Gastrocnemius medialis (tissue), 4 donors: ENCODE measurements at regions not wholly inside any gene's neighbourhood (a gene's known extent, or its start where the extent isn't known, plus 50 kb on each side); places are given as distances from the start of the nearest gene placed in this dataset.

ENCODE experiments used
- ATAC-seq, 2 donors: fragments of 150-250 bp; one replicate each; pipeline ENCODE4 v1.9.1; 2016
- DNase-seq, 2 donors: peaks; one replicate each; pipeline ENCODE4 v3.0.0-alpha.2; 2019
- H3K27ac ChIP-seq, 4 donors: fragments of 200-600 bp; sonication (generic); 1 replicate in 1 of 4; 2 replicates in 3 of 4; pipeline ENCODE4 v1.5.1; 2016 to 2018; ENCODE audit warnings: mild to moderate bottlenecking in 2 of 4, moderate library complexity in 1 of 4
- H3K27me3 ChIP-seq, 3 donors: fragments of 200-600 bp; sonication (generic) in 2 of 3; 1 replicate in 1 of 3; 2 replicates in 2 of 3; pipeline versions ENCODE4 v1.5.1 to v1.6.0; 2016 to 2019; ENCODE audit warnings: mild to moderate bottlenecking in 1 of 3, moderate library complexity in 1 of 3
- H3K36me3 ChIP-seq, 2 donors: fragments of 200-600 bp; sonication (generic) in 1 of 2; one replicate each; pipeline ENCODE4 v1.5.1; 2017 to 2018
- H3K4me1 ChIP-seq, 2 donors: fragments of 200-600 bp; sonication (generic) in 1 of 2; one replicate each; pipeline ENCODE4 v1.5.1; 2016 to 2017; ENCODE audit warnings: mild to moderate bottlenecking in 2 of 2
- H3K4me3 ChIP-seq, 4 donors: fragments of 200-600 bp; sonication (generic) in 3 of 4; 1 replicate in 1 of 4; 2 replicates in 3 of 4; pipeline ENCODE4 v1.5.1; 2016 to 2019; ENCODE audit warnings: mild to moderate bottlenecking in 2 of 4
- H3K9me3 ChIP-seq, 3 donors: fragments of 200-600 bp; sonication (generic) in 2 of 3; 1 replicate in 1 of 3; 2 replicates in 2 of 3; pipeline ENCODE4 v1.5.1; 2016 to 2019
- POLR2A ChIP-seq, 2 donors: fragments of 450-650 bp; IDR thresholded peaks; one replicate each; pipeline ENCODE4 v1.6.1; 2017; ENCODE audit warnings: antibody characterized with exemption in 2 of 2, mild to moderate bottlenecking in 2 of 2, moderate library complexity in 2 of 2
- in situ Hi-C, 4 donors: fragments of 200-750 bp; cut with MboI; loops; one replicate each; pipeline versions ENCODE4 v1.15.0 to v1.8.0; 2017; ENCODE audit warnings: low sequenced_read_pairs in 4 of 4
- intact Hi-C: fragments of 100-400 bp; cut with DNase I; formaldehyde crosslinking; loops from one replicate; pipeline ENCODE4 v1.15.1; 2023; ENCODE audit warnings: low total_unique reads
- TF ChIP-seq, protein P1 (sequence below), 5 experiments: fragments of 450-650 bp in 3 of 5; fragments of 200-600 bp in 2 of 5; sonication (generic) in 2 of 5; IDR thresholded peaks in 4 of 5; conservative IDR thresholded peaks in 1 of 5; 1 replicate in 4 of 5; 2 replicates in 1 of 5; pipeline ENCODE4 v1.5.1; 2016 to 2019; ENCODE audit warnings: antibody characterized with exemption in 5 of 5, mild to moderate bottlenecking in 3 of 5, moderate library complexity in 3 of 5

DNA sequence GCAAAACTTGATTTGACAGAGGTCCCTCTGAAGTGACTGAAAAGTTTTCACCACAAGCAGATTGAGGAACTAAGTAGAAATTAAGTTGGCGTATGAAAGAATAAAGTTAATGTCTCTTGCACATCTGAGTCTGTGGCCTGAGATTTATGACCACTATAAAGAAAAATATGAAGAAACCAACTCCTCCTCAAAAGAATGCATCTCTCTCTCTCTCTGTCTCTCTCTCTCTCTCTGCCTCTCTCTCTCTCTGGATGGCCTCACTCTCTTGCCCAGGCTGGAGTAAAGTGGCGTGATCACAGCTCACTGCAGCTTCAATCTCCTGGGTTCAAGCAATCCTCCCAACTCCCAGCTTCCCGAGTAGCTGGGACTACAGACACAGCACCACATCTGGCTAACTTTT is 55.2 kb downstream of the RPL22L1 start:
- ATAC-seq: no peak
- Histone ChIP-seq H3K36me3 (no peaks in the 10 kb centered on the region), H3K9me3 (no peaks in the 10 kb centered on the region), H3K4me3 (no peak overlapping the region), H3K27ac (no peak overlapping the region), H3K27me3 (no peaks in the 10 kb centered on the region), H3K4me1 (no peaks in the 10 kb centered on the region)
- in situ Hi-C loops (loop anchor here (10.0 to 25.0 kb wide), 4 partner anchors 400 to 503 kb away; partner anchors contain the start of gene CLDN11 (in 4 of the 4)), intact Hi-C loops (loop anchor here (5.0 kb wide), 1 partner anchor 503 kb away; no protein-coding TSS in a partner anchor)
- TF ChIP-seq, protein P1, sequence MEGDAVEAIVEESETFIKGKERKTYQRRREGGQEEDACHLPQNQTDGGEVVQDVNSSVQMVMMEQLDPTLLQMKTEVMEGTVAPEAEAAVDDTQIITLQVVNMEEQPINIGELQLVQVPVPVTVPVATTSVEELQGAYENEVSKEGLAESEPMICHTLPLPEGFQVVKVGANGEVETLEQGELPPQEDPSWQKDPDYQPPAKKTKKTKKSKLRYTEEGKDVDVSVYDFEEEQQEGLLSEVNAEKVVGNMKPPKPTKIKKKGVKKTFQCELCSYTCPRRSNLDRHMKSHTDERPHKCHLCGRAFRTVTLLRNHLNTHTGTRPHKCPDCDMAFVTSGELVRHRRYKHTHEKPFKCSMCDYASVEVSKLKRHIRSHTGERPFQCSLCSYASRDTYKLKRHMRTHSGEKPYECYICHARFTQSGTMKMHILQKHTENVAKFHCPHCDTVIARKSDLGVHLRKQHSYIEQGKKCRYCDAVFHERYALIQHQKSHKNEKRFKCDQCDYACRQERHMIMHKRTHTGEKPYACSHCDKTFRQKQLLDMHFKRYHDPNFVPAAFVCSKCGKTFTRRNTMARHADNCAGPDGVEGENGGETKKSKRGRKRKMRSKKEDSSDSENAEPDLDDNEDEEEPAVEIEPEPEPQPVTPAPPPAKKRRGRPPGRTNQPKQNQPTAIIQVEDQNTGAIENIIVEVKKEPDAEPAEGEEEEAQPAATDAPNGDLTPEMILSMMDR (IDR thresholded peaks at IDR 0.05 in 4 of 5, conservative IDR thresholded peaks at IDR 0.05 in 1 of 5): no peak
- no peak for DNase-seq

DNA sequence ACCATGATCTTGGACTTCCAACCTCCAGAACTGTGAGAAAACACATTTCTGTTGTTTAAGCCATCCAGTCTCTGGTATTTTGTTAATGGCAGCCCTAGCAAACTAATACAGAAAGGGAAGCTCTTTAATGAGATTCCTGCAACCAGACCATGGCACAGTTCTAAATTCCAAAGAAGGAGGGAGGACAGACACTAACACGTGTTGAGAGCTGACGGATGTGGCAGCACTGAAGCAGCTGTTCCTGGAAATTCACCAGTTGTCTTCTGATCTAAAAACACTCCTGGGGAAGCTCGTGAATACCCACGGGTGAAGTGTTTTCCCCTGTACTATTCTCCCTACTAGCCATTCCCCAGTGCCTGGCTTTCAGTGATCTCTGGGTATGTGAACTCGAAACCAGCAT is 56.7 kb downstream of the RPL22L1 start:
- Histone ChIP-seq H3K27ac (no peak overlapping the region), H3K27me3 (no peaks in the 10 kb centered on the region), H3K9me3 (no peaks in the 10 kb centered on the region), H3K4me3 (no peak overlapping the region), H3K4me1 (no peaks in the 10 kb centered on the region), H3K36me3 (no peaks in the 10 kb centered on the region)
- DNase-seq (no peak), ATAC-seq (no peak)
- intact Hi-C loops: loop anchor here (5.0 kb wide), 1 partner anchor 501 kb away; no protein-coding TSS in a partner anchor
- TF ChIP-seq POLR2A (IDR thresholded peaks at IDR 0.05): no peak
- TF ChIP-seq, protein P1 (IDR thresholded peaks at IDR 0.05 in 4 of 5, conservative IDR thresholded peaks at IDR 0.05 in 1 of 5): no peak
- in situ Hi-C loops: loop anchor here (10.0 to 25.0 kb wide), 4 partner anchors 398 to 501 kb away; partner anchors contain the start of gene CLDN11 (in 4 of the 4)

DNA sequence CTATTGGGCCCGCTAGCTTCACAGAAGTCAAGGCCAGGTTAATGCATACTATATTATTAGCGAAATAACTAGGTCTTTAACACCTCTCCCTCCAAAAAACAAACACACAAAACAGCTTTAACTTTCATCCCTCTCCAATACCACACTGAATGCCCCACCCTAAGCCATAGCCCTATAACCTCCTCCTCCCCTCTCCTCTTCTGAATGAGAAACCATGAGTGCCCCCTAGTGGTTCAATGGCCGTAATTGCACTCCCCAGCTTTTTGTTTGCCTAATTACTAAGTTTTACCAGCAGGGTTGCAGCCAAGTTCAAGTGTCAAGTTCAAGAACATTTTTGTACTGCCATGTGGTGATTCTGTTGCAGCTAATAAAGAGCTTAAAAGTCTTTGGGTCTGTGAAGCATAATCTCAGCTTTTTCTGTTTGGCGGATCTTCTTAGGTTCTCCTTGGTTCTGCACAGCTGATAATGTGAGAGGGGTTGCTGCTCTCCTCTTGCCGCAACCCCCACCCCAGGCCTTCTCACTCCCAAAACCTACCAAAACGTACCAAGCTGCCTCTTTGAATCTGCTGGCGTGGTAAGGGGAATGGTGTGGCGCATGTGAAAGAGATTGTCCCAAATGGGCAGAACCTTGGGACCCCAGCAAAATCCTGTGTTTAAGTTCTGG is 57.9 kb downstream of the RPL22L1 start:
- H3K36me3 ChIP-seq: no peaks in the 10 kb centered on the region
- TF ChIP-seq, protein P1 (IDR thresholded peaks at IDR 0.05 in 4 of 5, conservative IDR thresholded peaks at IDR 0.05 in 1 of 5): peak; percentile 70 to 80 (median 75)
- no peak for TF ChIP-seq POLR2A (IDR thresholded peaks at IDR 0.05)
- H3K27ac ChIP-seq: no peak overlapping the region
- peak; percentile 17 to 29 for DNase-seq
- no peak overlapping the region for H3K4me3 ChIP-seq
- in situ Hi-C loops (loop anchor here (10.0 to 25.0 kb wide), 4 partner anchors 397 to 500 kb away; partner anchors contain the start of gene CLDN11 (in 4 of the 4)), intact Hi-C loops (loop anchor here (5.0 kb wide), 1 partner anchor 500 kb away; no protein-coding TSS in a partner anchor)
- peak; percentile 65 to 66 for ATAC-seq
- H3K4me1 ChIP-seq: no peaks in the 10 kb centered on the region
- no peaks in the 10 kb centered on the region for H3K9me3 ChIP-seq
- no peaks in the 10 kb centered on the region for H3K27me3 ChIP-seq

DNA sequence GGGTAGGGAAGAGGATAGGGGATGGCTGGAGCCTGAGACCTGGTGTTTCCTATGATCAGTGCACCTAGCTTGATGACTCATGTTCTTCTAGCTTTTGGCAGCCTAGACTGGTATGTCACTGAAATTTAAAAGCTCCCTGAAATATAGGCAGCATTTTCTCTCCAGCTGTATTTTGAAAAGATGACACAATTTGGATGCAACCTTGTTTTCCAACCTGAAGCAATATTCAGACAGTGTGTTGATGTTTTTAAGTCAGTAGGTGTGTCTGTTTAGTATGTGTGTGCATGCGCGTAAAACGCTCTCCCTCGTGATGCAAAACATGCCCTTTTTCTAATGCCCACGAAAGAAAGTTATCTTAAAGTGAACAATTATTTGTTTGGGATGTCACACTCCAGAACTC is 58.5 kb downstream of the RPL22L1 start:
- H3K27me3 ChIP-seq: no peaks in the 10 kb centered on the region
- in situ Hi-C loops (loop anchor here (10.0 to 25.0 kb wide), 4 partner anchors 397 to 499 kb away; partner anchors contain the start of gene CLDN11 (in 4 of the 4)), intact Hi-C loops (loop anchor here (5.0 kb wide), 1 partner anchor 499 kb away; no protein-coding TSS in a partner anchor)
- no peaks in the 10 kb centered on the region for H3K36me3 ChIP-seq
- ATAC-seq: no peak
- H3K9me3 ChIP-seq: no peaks in the 10 kb centered on the region
- H3K4me3 ChIP-seq: no peak overlapping the region
- no peak for DNase-seq
- no peaks in the 10 kb centered on the region for H3K4me1 ChIP-seq
- TF ChIP-seq, protein P1 (IDR thresholded peaks at IDR 0.05 in 4 of 5, conservative IDR thresholded peaks at IDR 0.05 in 1 of 5): no peak
- TF ChIP-seq POLR2A (IDR thresholded peaks at IDR 0.05): no peak
- H3K27ac ChIP-seq: no peak overlapping the region
